Activated CD4-positive, alpha-beta T cell treated with anti-CD3 and anti-CD28 coated beads, Interleukin-2, amount 50 U/mL, for 48 hours (primary cell): ENCODE measurements at regions not wholly inside any gene's neighbourhood (a gene's known extent, or its start where the extent isn't known, plus 50 kb on each side); places are given as distances from the start of the nearest gene placed in this dataset.
"Not testable (repeated sequence)": the region's sequence is repeated elsewhere in the genome, so short reads cannot be mapped to it uniquely, and the experiment has no call there.

ENCODE experiments used
- DNase-seq, 2 experiments: peaks; one replicate each; pipeline ENCODE4 v3.0.0-alpha.2; 2020

DNA sequence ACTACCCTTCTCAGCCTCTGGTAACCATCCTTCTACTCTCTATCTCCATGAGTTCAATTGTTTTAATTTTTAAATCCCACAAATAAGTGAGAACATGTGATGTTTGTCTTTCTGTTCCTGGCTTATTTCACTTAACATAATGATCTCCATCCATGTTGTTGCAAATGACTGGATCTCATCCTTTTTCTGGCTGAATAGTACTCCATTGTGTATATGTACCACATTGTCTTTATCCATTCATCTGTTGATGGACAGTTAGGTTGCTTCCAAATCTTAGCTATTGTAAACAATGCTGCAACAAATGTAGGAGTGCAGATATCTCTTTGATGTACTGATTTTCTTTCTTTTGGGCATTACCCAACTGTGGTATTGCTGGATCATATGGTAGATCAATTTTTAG, 103.0 kb downstream of the CARTPT start:
- not testable (repeated sequence) for DNase-seq

GRCh38 chr5:71825992-71826391, 106.9 kb downstream of the CARTPT start:
- no peak for DNase-seq

- no peak for DNase-seq
These were observed 109.4 kb downstream of the CARTPT start for GRCh38 chr5:71828291-71829040.

GRCh38 chr5:71829206-71829605, 110.1 kb downstream of the CARTPT start:
- DNase-seq = no peak

DNA sequence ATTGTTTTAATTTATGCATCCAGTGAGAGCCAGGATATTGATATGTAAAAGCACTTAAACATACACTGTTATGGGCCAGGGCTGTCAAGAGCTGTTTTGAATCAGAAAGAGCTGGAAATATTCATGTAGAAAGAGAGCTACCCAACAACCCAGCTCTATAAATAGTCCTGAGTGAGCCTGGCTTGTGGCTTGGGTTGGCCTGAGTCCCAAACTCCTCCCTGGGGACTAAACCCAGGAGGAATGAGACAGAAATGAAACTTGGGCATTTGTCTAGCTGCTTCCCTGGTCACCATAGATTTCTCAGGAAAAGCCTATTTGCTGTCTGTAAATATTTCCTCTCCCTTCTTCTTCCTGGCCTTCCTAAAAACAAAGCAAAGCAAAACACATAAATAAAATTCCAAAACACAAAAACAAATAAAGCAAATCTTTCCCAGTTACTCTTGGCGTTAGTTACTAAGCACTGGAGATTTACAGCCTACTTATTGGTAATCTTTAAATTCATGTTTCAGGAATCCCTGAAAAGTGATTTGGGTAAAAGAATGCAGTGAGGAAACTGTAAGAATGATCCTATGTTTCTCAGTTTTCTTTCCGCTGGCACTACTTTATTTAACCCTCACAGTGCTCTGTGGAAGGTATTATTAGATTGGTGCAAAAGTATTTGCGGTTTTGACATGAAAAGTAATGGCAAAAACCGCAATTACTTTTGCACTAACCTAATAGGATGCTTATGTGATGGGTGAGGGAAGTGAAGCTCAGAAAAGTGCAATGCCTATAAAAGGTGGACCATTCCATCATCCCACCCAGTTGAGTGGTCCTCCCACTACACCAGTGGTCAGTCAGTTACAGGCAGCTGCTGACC, 111.8 kb downstream of the CARTPT start:
- no peak for DNase-seq

- no peak for DNase-seq
These were observed 114.0 kb downstream of the CARTPT start for GRCh38 chr5:71832812-71833715.

- DNase-seq = no peak
These were observed 115.5 kb downstream of the CARTPT start for GRCh38 chr5:71834601-71835000.

- DNase-seq = no peak
These were observed 117.0 kb downstream of the CARTPT start for GRCh38 chr5:71836084-71836483.

DNA sequence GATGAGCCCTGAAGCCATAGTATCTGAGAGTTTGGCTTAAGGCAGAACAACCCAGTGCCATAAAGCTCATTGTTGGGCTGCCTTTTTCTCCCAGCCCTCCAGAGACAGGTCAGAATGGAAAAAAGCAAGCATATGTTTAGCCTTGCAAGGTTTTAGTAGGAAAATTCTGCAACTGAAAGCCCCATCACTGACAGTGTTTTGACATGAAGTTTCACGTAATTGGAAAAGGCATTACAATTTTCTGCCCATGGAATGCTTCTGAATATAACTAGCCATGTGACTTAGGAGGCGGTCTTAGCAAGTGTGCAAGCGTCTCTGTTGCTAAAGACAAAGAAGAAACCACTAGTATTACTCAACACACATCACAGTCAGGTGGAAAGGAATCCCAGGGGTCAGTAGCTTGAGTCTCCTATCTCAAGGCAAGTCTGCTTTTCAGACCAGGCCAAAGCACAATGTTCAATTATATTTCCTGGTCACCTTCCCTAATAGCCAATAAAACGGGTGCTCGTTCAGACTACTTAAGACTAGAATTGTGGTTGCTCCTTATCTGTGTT, 117.6 kb downstream of the CARTPT start:
- no peak for DNase-seq

DNA sequence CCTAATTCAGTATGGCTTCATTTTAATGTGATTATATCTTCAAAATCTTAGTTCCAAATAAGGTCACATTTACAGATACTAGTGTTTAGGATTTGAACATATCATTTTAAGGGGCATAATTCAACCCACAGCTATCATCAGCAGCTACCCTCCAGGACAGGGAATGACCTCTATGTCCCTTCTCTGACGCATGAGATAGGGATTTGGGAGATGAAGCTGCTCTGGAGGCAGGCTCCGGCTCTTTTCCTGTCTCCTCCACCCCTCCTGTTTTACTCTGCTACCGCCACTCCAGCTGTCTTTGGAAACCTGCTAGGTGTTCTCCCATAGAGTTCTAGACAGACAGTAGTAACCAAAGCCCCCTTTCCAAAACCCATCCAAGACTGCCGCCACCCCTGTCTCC, 119.2 kb downstream of the CARTPT start:
- DNase-seq = no peak

DNA sequence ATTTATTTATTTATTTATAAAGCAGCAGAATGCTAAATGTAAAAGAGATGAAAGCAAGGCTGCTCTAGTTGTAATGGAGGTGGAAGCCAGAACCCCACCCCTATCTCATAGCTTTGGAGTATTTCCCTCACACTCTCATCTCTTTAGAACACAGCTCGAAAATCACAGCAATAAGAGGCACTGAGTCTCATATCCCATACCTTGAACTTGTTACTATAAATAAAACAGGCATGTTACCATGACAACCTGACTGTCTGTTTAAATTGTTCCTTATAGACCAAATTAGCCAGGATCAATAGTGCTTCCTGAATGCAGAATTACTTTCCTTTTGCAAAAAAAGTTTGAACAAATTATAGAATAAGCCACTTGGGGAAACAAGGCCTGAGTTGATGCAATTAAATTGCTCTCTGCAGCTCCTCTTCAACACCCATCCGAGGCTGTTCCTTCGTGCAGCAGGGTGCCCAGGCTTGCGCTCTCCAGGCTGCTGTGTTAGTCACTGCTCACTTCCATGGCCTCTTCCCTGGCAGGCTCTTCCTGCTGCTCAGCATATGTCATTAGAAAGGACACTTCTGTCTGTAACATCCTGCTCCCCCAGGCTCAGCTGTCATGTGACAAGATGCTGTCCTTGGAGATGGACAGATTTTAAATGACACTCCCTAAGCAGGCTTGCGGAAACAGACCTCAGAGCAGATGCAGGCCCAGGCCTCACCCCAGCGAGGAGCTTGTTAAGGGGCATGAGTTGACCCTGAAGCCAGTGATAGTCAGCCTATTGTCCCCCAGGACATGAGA, 120.2 kb downstream of the CARTPT start:
- DNase-seq = no peak

- DNase-seq = no peak
These were observed 122.0 kb downstream of the CARTPT start for GRCh38 chr5:71841107-71841506.

- DNase-seq = no peak
These were observed 124.0 kb downstream of the CARTPT start for GRCh38 chr5:71843111-71843510.

DNA sequence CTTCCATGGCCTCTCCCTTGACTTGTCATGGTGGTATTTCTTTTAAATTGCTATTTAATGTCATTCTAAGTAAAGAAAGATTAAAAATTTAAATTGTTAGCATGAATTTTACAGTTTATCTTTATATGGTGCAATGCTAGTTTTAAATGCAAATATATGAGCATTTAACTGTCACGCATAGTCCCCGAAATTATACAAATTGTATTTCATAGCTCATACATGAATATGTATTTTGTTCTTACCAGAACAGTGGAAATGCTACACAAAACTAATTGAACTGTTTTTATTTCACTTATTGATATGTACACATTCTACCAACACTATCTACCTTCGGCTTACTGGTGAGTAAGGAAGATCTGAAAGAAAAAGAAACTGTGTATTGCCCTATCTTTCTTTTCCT, 125.8 kb downstream of the CARTPT start:
- DNase-seq = no peak

GRCh38 chr5:71859515-71859914, 140.4 kb downstream of the CARTPT start:
- DNase-seq = no peak

DNA sequence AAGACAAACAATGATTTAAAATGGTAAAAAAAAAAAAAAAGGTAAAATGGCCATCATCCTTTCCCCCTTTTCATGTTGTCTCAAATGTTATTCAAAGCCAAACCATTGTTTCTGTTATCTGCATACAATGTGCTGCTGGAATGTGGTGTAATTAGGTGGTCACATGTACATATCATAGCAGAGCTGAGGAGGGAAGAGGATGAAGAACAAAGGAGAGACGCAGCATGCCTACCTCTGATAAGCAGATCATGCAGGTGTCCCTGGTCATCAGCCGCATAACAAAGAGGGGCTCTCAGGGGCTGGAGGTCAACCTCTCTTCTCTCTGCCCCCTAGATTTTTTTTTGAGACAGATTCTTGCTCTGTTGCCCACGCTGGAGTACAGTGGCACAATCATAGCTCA, 141.0 kb downstream of the CARTPT start:
- DNase-seq = no peak

DNA sequence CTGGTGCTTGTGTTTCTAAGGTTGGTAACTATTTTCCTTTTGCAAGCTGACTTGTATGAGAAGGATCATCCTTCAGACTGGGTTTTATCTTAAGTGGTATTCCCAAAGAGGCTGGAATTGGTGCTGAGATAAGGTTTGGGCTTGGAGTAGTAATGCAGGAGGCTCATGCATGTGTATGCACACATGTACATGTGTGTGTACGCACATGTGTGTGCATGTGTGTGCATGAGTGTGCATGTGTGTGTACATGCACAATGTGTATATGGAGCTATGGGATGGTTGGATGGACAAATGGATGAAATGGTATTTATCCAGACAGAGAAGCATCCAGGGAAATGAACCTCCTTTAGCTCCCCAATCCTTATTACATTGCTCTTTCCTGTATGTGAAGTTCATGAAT, 142.6 kb downstream of the CARTPT start:
- no peak for DNase-seq

DNA sequence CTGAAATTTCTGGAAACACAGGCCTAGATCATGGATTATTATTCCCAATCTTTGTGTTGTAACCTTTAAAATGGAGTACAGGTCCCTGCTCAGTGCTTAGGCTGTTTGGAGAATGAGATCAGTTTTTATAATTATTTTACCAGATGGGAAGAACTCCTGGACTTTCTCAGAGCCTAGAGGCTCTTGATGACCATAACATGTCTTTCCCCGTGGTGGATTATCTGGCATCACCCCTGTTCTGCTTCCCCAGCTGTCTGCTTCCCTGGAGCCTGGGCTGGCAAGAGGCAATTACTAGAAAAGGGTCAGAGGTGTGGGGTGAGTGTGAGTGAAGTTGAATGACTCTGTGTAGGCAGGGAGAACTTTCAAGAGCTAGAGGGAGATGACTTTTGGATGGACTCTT, 143.0 kb downstream of the CARTPT start:
- no peak for DNase-seq

DNA sequence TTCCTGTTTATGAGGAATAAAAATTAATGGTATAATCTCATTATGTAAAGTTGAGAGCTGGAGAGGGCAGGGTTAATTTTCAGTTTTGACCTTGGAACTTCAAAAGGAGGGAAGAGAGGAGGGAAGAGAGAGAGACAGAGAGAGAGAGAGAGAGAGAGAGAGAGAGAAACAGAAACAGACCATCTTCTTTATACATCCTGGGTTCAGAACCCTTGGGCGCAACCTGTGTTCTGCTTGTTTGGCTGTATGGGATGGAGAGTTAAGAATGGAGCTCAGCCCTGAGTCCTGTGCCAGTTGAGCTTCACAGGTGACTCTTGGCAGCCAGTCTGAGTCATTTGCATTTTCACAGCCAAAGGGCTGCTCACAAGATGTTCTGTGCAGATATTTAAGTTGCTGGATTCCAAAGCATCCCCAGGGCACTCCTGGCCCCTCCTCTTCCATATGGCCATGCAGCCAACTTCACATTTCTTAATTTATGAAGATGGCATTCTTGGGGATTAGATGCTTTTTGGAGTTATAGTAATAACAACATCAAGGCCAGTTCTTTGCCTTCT, 143.5 kb downstream of the CARTPT start:
- DNase-seq = no peak

DNA sequence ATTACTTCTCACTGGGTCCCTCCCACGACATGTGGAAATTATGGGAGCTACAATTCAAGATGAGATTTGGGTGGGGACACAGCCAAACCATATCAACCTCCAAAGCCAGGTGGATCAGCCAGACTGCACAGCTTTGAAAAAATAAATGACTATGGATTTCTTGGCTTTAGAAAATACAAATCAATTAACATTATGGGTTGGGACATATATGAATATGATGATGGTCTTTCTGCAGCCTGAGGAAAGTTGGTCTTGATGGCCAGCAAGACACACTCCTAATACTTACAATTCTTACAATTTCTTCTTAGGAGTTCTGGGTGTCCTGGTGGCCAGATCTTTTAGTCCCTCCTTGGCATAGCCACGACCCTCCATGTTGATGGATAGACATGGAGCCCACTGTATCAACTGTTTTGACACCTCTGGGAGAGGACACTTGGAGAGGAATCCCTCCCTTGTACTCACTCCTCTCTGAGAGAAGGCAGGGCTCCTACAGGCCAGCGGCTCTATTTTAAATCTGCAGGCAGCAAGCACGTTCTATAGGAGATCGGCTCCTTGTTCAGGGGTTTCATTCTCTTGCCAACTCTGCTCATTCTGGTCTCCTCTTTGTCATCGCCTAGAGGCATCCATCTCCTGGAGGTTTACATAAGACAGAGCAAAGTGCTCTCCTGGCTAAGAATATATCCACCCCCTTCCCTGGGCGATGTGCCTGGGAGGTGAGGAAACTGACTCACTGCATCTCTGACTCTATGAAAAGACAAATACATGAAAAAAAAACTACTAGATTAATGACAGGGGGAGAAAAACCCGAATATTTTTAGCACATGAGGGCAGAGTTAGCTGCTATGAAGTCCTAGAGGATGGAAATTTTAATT, 145.9 kb downstream of the CARTPT start:
- no peak for DNase-seq
